NCI-H460 (cell line): ENCODE measurements at regions not wholly inside any gene's neighbourhood (a gene's known extent, or its start where the extent isn't known, plus 50 kb on each side); places are given as distances from the start of the nearest gene placed in this dataset.

Source experiments
- DNase-seq: peaks from one replicate; pipeline ENCODE4 v3.0.0-alpha.2; 2016; ENCODE audit warnings: low read depth; ENCODE audit errors: extremely low read depth

- no peak for DNase-seq
Observed at GRCh38 chr12:125263385-125263784, 198.2 kb downstream of the AACS start.

GRCh38 chr12:125267114-125267513, 201.9 kb downstream of the AACS start:
- DNase-seq = no peak

- DNase-seq = no peak
Observed at GRCh38 chr12:125269276-125269675, 204.0 kb downstream of the AACS start.

- DNase-seq = no peak
Observed at GRCh38 chr12:125271892-125272291, 206.7 kb downstream of the AACS start.

GRCh38 chr12:125272383-125272933, 207.2 kb downstream of the AACS start:
- no peak for DNase-seq

- no peak for DNase-seq
Observed at GRCh38 chr12:125276567-125276966, 211.3 kb downstream of the AACS start.

GRCh38 chr12:125280482-125281377, 215.5 kb downstream of the AACS start:
- DNase-seq = no peak

GRCh38 chr12:125282921-125283320, 217.7 kb downstream of the AACS start:
- DNase-seq = no peak

GRCh38 chr12:125283521-125283920, 218.3 kb downstream of the AACS start:
- DNase-seq = no peak

GRCh38 chr12:125284087-125284486, 218.9 kb downstream of the AACS start:
- no peak for DNase-seq

GRCh38 chr12:125284945-125285685, 219.9 kb downstream of the AACS start:
- DNase-seq = no peak

- DNase-seq = no peak
Observed at GRCh38 chr12:125286005-125286727, 220.9 kb downstream of the AACS start.

GRCh38 chr12:125287155-125287847, 222.1 kb downstream of the AACS start:
- no peak for DNase-seq

GRCh38 chr12:125288931-125289928, 224.0 kb downstream of the AACS start:
- DNase-seq = no peak

- DNase-seq = no peak
Observed at GRCh38 chr12:125289970-125290369, 224.7 kb downstream of the AACS start.

- DNase-seq = no peak
Observed at GRCh38 chr12:125292700-125293099, 227.5 kb downstream of the AACS start.

GRCh38 chr12:125295550-125295949, 230.3 kb downstream of the AACS start:
- DNase-seq = no peak

- DNase-seq = no peak
Observed at GRCh38 chr12:125296701-125297100, 231.5 kb downstream of the AACS start.

GRCh38 chr12:125299840-125300239, 234.6 kb downstream of the AACS start:
- DNase-seq = no peak
